ENCODE measurements at regions not wholly inside any gene's neighbourhood (a gene's known extent, or its start where the extent isn't known, plus 50 kb on each side); places are given as distances from the start of the nearest gene placed in this dataset.

DNA sequence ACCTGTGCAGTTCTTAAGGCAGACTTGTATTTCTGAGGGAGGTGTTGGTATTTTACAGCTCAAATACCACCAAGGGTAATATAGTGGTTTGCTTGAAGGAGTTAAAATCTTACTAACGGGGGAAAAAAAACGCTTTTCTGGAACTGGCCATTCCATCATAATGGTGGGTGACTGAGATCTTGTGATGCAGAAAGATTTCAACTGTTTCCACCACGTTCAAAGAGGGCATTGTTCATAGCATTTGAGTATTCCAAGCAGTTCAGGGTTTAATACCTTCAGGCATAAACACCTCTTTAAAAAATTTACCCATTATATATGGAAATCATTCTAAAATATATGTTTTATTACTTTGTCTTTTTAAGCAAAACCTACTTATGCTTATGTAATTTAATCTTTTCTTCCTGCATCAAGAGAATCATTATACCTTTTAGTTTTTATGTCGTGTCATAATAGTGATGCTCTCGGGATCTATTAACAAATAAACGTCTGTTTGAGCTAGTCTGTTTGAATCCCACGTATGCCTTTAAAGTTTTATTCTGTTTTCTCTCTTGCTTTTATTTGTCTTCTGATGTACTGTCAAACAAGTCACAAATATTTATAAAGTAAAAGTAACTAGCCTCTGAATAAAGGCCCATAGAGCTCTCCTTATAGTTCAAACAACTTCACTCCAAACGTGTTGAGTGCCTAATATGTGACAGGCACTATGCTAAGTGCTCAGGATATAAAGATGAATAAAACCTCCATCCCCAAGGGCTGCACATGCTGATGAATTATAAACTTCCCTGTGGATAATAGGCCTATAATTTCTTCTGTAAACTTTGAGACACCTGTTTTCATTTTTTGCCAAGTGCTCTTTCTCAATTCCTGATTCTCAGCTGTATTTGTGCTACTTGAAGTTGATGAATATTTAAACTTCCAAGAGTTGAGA is 298.8 kb upstream of the FERMT1 start:
- no peak for DNase-seq (ENCODE audit: low read depth in 2 of 2)

DNA sequence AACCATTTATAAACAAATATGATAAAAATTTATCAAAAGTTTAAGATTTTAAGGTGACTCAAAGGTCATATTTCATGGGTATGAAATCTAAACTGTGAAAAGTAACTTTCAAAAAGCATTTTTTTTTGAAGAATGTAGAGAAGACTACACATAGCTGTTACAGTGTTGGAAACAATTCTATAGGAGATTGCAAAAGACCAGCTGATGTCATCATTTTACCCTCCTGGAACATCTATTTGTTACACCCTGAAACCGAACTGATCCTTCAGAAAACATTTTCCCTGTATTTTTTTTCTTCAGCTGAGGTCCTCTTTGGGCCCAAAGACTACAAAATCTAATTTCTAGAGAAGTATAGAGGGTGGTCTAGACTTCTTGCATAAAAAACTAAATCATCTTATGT is 297.5 kb upstream of the FERMT1 start:
- no peak for DNase-seq (ENCODE audit: low read depth in 2 of 2)

GRCh38 chr20:6418732-6419131 is 295.9 kb upstream of the FERMT1 start:
- DNase-seq (ENCODE audit: low read depth in 2 of 2): no peak

GRCh38 chr20:6416371-6416770 is 293.5 kb upstream of the FERMT1 start:
- no peak for DNase-seq (ENCODE audit: low read depth in 2 of 2)

GRCh38 chr20:6411651-6412050 is 288.8 kb upstream of the FERMT1 start:
- DNase-seq (ENCODE audit: low read depth in 2 of 2): no peak

- no peak for DNase-seq (ENCODE audit: low read depth in 2 of 2)
These were observed 287.9 kb upstream of the FERMT1 start for GRCh38 chr20:6410721-6411120.

GRCh38 chr20:6407163-6407562 is 284.3 kb upstream of the FERMT1 start:
- no peak for DNase-seq (ENCODE audit: low read depth in 2 of 2)

DNA sequence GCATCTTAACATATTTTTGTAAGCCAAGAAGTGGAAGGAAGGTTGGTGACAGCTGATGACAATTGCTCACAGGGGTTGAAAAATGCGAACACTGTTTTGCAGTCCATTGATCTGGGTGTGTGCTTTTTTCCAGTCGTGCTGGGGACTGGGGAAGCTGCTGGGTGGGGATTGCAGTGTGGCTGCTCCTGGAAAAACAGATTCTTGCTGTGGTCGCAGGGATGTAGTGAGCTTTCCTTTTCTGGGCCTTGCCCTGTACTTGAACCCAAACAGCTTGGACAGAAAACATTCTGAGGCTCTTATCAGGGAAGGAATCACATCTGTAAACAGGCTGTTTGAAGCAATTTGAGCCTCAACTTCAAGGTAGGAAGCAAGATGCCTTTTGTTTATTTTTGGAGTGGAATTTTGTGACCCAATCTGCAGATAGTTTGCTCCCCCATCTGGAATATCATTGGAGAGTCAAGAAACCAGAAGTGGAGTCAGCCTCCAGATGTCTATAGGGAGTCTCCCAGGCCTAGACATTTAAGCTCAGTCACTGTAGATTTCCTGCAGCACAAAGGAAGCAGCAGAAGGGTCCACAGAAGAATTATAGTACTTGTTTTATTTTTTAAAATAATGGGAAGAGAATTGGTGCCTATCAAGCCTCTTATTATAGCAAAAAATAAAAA is 279.2 kb upstream of the FERMT1 start:
- no peak for DNase-seq (ENCODE audit: low read depth in 2 of 2)

- no peak for DNase-seq (ENCODE audit: low read depth in 2 of 2)
These were observed 274.3 kb upstream of the FERMT1 start for GRCh38 chr20:6397115-6397514.

DNA sequence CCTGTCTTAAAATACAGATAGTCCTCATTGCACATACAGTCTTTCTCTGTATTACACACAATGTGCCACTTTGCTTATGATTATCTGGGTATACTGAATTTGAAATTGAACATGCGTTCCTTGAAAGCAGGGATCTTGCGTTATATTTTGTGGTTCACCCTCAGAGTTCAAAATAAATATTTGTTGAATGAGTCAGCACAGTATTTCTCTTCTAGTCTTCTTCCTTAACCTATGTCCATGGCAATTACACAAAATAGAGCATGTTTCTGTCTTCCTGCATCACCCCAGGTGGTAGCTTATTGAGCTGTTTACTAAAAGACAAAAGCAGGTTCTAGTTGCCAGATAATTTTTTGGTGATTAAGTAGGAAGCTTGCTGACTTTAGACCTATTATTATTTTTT is 272.9 kb upstream of the FERMT1 start:
- no peak for DNase-seq (ENCODE audit: low read depth in 2 of 2)

DNA sequence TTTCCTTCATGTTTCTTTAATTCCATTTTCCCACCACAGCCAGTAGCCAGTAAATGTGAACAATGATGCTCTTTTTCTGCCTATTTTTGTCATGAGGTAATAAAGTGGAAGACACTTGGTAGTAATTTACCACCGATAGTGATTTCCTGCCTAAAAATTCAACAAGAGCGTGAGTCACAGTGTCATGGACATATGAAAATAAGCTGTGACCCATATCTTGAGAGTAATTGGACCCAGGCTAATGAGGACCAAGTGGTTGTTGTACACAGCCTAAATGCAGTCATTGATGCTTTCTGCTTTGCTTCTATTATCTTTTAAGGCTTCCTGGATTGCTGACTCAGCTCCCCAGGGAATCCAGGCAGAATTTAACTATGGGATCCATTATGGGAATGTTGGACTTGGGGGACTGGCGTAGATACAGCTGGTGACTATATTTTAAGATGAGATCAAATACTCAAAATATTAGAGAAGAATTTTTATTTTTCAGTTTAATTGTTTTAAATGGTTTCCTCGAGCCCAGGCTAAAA is 265.9 kb upstream of the FERMT1 start:
- DNase-seq (ENCODE audit: low read depth in 2 of 2): no peak

DNA sequence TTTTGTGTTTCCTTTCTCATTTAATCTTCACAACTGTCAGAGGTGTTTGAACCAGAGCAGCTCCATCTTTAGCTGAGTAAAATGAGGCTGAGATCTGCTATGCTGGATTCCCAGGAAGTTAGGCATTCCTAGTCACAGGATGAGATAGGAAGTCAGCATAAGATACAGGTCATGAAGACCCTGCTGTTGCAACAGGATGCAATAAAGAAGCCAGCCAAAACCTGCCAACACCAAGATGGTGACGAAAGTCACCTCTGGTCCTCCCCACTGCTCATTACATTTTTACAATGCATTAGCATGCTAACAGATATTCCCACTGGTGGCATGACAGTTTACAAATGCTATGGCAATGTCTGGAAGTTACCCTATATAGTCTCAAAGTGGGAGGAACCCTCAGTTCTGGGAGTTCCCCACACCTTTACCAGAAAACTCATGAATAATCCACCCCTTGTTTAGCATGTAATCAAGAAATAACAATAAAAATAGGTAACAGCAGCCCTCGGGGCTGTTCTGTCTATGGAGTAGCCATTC is 262.2 kb upstream of the FERMT1 start:
- DNase-seq (ENCODE audit: low read depth in 2 of 2): no peak

- no peak for DNase-seq (ENCODE audit: low read depth in 2 of 2)
These were observed 261.6 kb upstream of the FERMT1 start for GRCh38 chr20:6384380-6384779.

GRCh38 chr20:6381887-6382286 is 259.1 kb upstream of the FERMT1 start:
- no peak for DNase-seq (ENCODE audit: low read depth in 2 of 2)

- DNase-seq (ENCODE audit: low read depth in 2 of 2): no peak
These were observed 239.4 kb upstream of the FERMT1 start for GRCh38 chr20:6362245-6362644.

GRCh38 chr20:6360766-6361165 is 237.9 kb upstream of the FERMT1 start:
- no peak for DNase-seq (ENCODE audit: low read depth in 2 of 2)

GRCh38 chr20:6355754-6356451 is 233.1 kb upstream of the FERMT1 start:
- no peak for DNase-seq (ENCODE audit: low read depth in 2 of 2)

DNA sequence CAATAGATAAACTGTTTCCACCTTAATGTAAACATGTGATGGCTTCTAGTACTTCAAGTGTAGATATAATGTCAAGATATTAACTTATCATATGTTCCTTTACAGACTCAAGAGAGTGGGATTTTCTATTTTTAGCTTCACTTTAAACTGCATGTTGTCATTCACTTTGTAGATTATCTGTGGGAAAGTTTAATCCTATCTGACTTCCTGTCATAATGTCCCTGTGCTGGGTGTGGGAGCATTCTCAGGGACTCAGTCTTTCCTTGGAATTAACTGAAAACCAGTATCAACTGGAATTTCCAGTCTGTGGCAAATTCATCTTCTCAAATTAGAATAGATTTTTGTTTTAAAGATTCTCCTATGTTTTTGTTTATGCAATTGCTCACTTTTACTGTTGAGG is 226.1 kb upstream of the FERMT1 start:
- no peak for DNase-seq (ENCODE audit: low read depth in 2 of 2)

- DNase-seq (ENCODE audit: low read depth in 2 of 2): no peak
These were observed 225.1 kb upstream of the FERMT1 start for GRCh38 chr20:6347916-6348315.

- DNase-seq (ENCODE audit: low read depth in 2 of 2): no peak
These were observed 218.7 kb upstream of the FERMT1 start for GRCh38 chr20:6341491-6341890.

GRCh38 chr20:6339176-6339575 is 216.3 kb upstream of the FERMT1 start:
- DNase-seq (ENCODE audit: low read depth in 2 of 2): no peak

- DNase-seq (ENCODE audit: low read depth in 2 of 2): no peak
These were observed 210.3 kb upstream of the FERMT1 start for GRCh38 chr20:6333110-6333509.
